Vagina (tissue), 2 donors: ENCODE measurements at regions not wholly inside any gene's neighbourhood (a gene's known extent, or its start where the extent isn't known, plus 50 kb on each side); places are given as distances from the start of the nearest gene placed in this dataset.

Source experiments
- CTCF ChIP-seq, 3 experiments: fragments of 450-650 bp in 2 of 3; fragments of 200-600 bp in 1 of 3; sonication (generic) in 1 of 3; IDR thresholded peaks; one replicate each; pipeline ENCODE4 v1.5.1; 2017 to 2019; ENCODE audit warnings: antibody characterized with exemption in 3 of 3, mild to moderate bottlenecking in 2 of 3, moderate library complexity in 2 of 3
- POLR2AphosphoS5 ChIP-seq, 2 donors: sonication (generic); formaldehyde crosslinking; IDR thresholded peaks; one replicate each; pipeline ENCODE4 v1.9.0; 2017; ENCODE audit warnings: antibody characterized with exemption in 2 of 2, mild to moderate bottlenecking in 2 of 2, low read depth in 1 of 2; ENCODE audit not compliant: insufficient read depth in 1 of 2

DNA sequence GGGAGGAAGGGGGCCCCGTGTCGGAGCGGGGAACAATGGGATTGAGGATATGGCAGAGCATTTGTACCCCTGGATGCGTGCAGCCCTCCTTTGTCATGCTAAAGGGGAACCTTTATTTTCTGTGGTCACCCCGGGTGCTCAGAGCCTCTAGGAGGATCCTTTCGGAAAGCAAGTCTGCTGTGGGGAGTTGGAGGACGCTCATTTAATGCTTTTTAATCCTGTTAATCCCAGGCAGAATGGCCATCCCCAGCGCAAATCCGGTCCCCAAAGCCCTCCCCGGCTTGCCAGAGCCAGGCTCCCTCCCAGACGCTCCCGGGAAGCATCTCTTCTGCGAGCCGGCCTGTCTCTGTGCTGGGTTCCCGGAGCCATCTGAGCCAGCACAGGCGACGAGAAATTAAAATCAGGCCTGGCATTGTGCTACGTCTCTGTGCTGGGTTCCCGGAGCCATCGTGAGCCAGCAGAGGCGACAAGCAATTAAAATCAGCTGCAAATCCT is 113.2 kb upstream of the PPP2R3B start:
- no peak for TF ChIP-seq CTCF (IDR thresholded peaks at IDR 0.05)
- no peak for TF ChIP-seq POLR2AphosphoS5 (IDR thresholded peaks at IDR 0.05; ENCODE audit: insufficient read depth in 1 of 2, low read depth in 1 of 2)
